Activated CD4-positive, alpha-beta T cell treated with anti-CD3 and anti-CD28 coated beads, Interleukin-2, amount 50 U/mL, for 1 hour (primary cell): ENCODE measurements at regions not wholly inside any gene's neighbourhood (a gene's known extent, or its start where the extent isn't known, plus 50 kb on each side); places are given as distances from the start of the nearest gene placed in this dataset.

Experiments
- DNase-seq: peaks from one replicate; pipeline ENCODE4 v3.0.0-alpha.2; 2020

DNA sequence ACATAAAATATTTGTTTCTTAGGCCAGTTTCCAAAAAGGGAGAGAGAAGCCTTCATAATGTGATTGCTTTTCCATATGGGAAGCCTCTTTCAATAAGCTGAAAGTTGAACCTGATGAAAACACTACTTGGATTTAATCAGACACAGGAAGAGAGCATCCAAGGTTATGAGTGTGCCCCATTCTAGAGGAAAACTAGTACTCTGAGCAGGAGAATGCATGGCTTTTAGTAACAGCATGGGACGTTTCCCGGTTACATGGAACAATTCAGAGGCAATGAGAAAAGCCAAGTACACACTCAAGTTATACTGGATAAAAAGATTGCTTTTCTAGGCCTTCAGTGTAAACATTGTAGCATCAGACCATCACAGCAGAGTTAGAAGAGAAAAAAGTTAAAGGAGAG, 315.8 kb downstream of the ZNF516 start:
- DNase-seq = no peak

- DNase-seq = no peak
These were observed 317.9 kb downstream of the ZNF516 start for GRCh38 chr18:76177160-76177559.

DNA sequence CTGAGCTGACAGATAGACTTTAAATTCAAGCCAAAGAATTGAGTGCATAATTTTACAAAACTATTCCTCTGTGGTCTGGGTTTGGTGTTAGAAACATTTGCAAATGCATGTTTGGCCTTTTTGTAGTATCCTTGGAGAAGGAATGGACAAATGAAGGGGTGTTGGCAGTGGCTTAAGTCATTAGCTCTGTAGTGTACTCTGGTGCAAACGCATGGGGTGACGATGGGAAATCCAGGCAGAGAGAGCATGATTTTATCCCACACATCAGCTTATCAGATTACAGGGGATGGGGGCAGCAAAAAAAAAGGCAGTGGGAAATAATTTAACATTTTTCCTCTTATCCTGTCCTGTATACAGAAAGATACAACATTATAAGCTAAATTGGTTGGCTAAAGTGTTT, 320.6 kb downstream of the ZNF516 start:
- DNase-seq = no peak

GRCh38 chr18:76169733-76170132, 325.3 kb downstream of the ZNF516 start:
- DNase-seq = no peak

DNA sequence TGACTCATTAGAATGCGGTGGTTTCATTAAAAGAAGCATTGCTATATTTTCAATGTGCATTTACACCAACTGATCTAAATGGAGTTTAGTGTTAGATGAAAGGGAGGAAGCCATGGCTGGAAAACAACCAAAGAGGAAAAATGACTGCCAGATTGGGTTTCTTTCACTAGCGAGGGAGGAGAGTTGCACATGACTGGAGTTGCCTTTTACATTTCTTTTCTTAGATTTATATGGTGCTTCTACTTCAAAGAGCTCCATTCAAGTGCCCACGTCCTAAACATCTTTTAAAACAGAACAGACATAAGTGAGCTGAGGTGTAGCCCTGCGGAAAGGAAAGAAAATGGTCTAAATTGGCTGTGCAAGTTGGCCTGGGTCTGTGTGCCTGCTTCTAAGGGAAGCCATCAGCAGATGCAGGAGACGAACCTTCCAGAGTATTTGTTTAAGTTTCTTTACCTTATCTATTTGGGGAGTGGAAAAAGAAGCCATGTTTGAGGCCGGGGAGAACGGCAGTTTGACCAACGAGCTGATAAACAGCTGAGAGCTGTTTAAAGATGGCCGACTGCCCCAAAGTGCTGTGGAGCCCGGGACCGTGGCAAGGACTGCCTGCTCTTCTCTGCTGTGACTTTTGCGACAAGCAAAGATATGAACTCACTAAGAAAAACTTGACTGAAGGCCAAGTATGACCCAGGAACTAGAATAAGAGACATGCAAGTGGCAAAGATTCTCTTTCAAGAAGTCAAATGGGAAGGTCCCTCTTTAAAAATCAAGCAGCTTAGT, 327.0 kb downstream of the ZNF516 start:
- DNase-seq = no peak

DNA sequence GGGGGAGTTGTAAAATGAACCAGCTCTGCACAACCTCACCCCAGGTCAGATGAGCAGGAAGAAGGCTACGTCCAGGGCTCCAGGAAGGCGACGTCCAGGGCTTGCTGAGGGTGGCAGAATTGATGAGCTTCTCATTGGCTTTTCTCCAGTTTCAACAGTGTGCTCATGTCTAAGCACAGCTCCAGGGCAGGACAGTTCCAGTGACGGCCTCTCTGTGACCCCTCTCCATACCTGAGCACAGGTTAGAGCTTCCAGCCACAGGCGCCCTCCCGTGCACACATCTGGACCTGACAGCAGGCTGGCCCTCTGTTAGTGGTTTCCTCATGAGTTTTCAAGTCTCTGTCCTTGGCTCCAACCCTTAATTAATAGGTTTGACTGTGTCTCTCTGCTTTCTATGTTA, 327.6 kb downstream of the ZNF516 start:
- no peak for DNase-seq

DNA sequence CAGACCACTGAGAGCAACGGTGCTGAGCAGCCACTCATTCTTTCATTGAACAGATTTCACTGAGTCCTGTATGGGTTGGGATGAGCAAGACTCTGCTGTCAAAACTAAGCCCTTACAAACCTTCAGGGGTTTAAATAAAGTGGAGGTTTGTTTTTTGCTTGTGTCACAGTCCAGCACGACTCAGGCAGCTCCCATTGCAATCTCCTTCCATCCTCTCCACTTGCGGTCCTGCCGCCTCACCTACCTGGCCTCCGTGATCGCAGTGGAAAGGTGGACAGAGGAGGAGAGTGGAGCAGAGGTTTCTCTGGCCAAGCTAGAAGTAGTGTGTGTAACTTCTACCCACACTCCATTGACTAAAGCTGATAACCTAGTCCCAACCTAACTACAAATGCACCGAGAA, 332.2 kb downstream of the ZNF516 start:
- DNase-seq = no peak

- no peak for DNase-seq
These were observed 333.1 kb downstream of the ZNF516 start for GRCh38 chr18:76161983-76162382.

DNA sequence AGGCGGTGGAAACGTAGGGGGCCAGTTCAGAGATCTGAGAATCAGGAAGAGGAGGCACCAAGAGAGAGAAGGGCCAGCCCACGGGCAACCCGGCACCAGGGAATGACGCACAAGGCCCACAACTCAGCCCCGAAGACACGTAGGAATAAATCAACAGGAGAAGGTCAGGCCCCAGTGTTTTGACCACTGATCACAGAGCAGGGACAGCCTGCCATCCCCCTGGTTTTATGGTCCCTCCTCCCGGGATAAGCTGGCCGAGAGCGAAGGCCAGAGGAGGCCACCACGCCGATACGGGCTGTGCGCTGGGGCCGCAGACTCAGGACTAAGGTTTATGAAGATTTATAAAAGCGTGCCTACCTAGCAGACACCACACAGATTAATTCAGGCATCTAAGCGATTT, 341.4 kb downstream of the ZNF516 start:
- no peak for DNase-seq

DNA sequence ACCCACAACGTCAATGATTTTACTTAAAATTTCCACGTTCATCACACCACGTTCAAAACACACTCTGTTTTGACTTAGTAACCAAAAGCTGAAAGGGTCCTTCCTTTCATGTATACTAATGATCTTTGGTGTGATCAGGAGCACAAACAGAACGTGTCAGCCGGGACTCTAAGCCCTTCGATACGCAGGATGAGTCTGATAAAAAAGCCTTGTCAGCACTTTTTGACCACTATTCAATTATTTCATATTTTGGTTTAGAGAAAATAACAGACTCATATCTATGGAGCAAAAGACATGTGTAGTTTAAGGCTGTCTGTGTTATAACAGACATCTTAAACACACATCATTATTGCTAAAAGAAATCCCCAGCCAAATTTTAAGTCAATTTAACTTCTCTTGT, 345.3 kb downstream of the ZNF516 start:
- DNase-seq = no peak

DNA sequence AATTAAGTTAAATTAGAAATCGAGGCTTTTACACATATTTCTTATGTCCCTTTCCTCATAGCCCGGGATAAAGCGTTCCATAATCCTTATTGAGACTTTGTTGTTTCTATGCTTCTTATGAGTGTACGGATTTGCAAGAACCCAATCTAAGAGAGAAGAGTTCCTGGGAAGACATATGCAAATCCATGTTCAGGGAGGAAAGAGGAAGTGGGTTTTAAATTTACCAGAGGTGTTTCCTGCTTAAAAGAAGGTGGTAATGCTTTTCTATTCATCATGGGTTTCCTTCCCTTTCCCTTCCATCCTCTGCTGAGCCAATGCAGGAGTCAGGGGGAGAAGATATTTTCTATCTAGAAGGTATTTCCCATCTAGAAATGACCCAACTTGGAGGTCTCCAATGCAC, 345.8 kb downstream of the ZNF516 start:
- DNase-seq = no peak

DNA sequence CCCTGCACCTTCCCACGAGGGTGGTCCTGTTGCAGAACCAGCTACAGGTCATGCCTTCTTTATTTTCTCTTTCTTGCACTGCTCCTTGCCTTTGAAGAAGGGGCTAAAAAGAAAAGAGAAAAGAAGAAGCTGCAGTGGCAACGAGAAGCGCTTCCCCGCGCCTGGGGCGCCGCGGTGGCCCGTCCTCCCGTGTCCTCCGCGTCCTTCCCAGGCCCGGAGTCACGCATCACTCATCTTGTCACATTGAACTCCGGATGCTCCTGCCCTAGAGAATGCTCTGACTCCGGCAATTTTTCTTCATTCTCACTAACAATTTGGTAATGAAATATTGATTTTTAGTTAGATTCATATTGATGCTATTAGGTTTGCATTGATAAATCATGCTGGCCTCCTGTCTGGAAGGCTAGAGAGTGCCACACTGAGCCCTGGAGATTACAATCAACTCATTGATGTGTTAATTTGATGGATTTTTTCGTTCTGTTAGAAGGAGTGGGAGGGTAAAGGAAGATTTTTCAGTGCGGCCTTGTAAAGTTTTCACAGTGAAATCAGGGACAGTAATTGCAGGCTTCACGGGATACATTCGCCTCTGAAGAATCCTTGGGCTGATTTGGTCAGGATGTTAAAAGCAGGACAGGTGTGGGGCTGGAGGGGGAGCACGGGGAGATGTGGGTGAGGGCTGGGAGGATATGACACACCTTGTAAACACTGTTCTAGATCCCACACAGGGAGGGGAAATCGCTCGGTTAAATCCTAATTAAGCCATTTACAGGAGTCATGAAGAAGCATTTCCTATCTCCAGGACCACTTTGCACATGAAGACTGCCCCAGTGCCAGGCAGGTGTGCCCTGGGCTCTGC, 349.3 kb downstream of the ZNF516 start:
- DNase-seq = no peak

DNA sequence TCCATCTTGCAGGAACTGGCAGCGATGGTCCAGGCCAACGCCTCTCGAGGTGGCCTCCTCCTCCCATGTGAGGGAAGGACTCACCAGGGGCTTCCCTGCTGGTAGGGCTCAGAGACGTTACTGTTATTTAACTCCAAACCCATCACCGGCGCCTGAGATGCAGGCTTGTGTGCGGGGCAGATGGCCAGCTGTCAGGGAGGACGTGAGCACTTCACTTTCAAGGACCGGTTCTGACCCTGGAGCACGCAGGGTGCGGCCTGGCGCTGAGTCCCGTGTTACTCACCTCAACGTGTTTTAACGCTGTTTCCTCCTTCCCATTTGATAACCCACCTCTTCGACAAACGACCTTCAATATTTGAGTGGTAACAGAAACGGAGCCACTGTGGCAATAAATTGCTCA, 350.2 kb downstream of the ZNF516 start:
- DNase-seq = no peak

GRCh38 chr18:76142611-76143010, 352.4 kb downstream of the ZNF516 start:
- DNase-seq = no peak

DNA sequence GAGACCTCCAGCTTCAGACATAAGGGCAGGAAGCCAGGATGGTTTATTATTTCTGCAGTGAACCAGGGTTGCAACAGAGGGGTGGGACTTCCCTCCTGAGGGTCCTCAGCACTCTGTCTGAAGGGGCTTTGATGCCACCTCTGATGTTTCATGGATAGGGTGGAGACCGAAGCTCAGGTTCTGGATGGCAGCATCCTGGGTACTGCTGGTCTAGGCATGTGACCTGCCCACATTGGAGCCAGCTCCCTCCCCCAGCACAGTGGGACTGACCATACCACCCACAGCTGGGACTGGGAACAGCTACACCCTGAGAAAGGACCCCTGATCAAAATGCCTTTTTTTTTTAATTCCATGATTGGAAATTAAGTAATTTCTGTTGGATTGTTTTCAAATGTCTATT, 355.2 kb downstream of the ZNF516 start:
- DNase-seq = no peak

GRCh38 chr18:76137216-76137615, 357.8 kb downstream of the ZNF516 start:
- no peak for DNase-seq

DNA sequence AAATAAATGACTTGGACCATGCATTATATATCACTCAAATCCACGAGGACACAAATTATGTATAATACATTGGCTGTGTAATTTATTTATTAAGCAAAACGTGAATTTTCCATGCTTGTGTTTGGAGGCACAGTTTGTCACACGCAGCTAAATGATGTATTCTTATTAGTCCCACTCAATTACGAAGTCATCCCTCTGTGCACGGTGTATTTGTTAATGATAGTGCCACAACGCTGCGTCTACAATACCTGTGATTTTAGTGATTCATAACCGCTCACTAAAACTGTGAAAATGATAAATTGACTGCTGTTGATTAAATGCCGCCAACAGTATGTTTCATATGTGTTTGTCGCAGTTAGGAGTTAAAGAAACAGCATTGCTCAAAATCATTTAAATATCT, 358.3 kb downstream of the ZNF516 start:
- no peak for DNase-seq

- no peak for DNase-seq
These were observed 360.4 kb downstream of the ZNF516 start for GRCh38 chr18:76134628-76135027.

DNA sequence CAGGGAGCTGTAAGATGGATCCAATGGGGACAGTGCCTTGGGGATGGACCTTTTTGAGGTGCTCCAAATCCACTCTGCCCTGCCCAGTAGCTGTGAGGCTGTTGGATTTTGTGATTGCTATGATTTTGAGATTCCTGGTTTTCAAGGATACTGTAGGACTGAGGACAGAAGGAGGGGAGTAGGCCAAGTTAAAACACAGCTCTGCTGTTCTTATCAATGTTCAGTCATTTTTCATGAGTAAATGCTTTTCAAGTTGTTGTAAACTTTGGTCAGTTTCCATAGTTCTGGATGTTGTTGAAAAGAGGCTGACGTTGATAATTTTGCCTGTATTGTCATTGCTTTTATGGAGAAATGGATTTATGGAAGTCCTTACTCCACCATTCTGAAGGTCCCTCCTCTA, 361.2 kb downstream of the ZNF516 start:
- DNase-seq = no peak

GRCh38 chr18:76131738-76132137, 363.3 kb downstream of the ZNF516 start:
- DNase-seq = no peak

GRCh38 chr18:76130845-76131244, 364.2 kb downstream of the ZNF516 start:
- no peak for DNase-seq

DNA sequence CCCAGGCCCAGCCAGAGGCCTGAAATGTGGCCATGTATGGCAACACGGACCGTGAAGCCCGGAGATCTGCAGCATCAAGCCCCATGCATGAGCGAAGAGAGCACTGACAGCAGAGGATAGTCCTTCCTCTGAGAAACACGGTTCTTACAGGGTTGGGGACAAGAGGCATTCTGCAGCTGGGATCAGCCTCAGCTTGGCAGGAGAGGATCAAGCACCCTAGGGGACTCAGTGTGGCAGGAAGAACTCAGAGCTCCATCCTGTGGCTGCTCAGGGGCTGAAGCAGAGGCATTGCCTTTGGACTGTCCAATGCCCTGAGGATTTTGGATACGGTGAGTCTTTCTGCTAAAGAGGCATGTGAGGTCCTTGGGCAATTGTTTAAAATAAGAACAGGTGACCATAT, 368.7 kb downstream of the ZNF516 start:
- no peak for DNase-seq

GRCh38 chr18:76121011-76121410, 374.0 kb downstream of the ZNF516 start:
- DNase-seq = no peak

- DNase-seq = no peak
These were observed 379.5 kb downstream of the ZNF516 start for GRCh38 chr18:76115580-76115979.
